Activated T-cell treated with anti-CD3 and anti-CD28 coated beads for 1 hour (primary cell): ENCODE measurements at regions not wholly inside any gene's neighbourhood (a gene's known extent, or its start where the extent isn't known, plus 50 kb on each side); places are given as distances from the start of the nearest gene placed in this dataset.

Source experiments
- DNase-seq: peaks from one replicate; pipeline ENCODE4 v3.0.0-alpha.2; 2020; ENCODE audit warnings: low read depth

GRCh38 chr1:29436181-29436785, 200.0 kb downstream of the PTPRU start:
- no peak for DNase-seq

DNA sequence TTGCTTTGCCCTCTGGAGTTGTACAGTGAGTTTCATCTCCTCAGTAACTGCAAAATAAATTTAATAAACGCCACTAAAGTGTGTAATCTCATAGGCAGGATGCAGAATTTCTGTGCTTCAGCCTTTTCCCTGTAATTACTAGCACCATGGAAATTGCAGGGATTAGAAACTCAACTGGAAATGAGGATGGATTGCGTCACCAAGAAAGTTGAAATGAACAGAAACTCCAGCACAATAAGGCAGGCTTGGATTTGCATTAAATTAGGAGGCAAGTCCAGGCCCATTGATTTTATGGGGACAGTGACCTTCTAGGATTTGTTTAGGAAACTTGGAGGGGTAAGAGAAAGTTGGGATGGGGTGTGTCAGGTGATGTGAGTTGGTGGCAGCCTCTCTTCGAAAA, 197.5 kb downstream of the PTPRU start:
- DNase-seq, result no peak

DNA sequence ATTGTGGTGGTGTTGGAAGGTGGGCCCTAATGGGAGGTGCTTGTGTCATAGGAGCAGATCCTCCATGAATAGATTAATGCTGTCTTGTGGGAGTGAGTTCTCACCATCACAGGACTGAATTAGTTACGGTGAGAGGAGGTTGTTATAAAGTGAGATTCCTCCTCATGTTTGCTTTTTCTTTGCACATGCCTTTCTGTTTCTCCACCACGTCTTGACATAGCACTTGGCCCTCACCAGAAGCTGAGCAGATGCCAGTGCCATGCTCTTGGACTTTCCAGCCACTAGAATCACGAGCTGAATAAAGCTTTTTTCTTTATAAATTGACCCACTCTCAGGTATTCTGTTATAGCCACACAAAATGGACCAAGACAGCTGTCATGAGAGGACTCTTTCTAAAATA, 194.8 kb downstream of the PTPRU start:
- DNase-seq, result no peak

GRCh38 chr1:29429656-29430055, 193.3 kb downstream of the PTPRU start:
- DNase-seq, result no peak

GRCh38 chr1:29428997-29429396, 192.7 kb downstream of the PTPRU start:
- no peak for DNase-seq

DNA sequence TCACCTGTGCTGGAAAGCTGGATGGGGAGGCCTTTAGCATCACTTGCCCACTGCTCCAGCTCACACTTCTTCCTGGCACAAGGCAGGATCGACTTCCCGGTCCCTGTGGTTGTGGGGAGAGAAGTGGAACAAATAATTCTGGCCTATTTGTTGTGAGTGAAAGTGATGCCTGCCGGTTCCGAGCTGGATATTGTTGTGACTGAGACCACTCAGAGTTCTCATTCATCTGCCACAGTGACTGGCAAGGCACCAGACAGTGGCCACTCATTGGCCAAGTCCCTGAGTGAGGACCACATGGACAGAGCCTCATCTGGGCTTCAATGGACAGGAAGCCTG, 191.9 kb downstream of the PTPRU start:
- no peak for DNase-seq

DNA sequence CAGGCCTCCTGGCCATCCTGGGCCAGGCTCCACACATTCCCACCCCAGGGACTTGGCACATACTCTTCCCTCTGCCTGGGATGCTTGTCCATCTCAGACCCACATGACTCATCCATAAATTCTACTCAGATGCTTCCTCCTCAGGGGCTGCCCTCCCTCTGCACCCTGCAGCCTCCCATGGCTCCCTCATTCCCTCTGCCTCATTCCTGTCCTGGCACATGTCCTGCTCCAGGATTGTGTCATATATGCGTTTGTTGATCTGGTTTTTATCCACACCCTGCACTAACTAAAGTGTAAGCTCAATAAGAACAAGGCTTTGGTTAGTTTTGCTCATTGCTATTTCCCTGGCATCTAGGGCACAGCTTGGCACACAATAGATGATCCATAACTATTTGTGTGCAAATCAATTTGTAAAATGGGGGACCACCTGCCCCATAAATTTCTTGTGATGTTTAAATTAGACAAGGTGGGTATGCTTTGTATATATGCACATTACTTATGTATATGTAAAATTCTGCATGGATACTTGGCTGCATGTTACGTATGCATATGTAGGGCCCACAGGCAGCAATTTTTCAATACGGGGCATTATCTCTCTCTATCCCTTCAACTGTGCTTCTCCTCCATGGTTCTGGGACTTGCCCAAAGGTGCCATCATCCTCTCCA, 191.4 kb downstream of the PTPRU start:
- DNase-seq, result no peak

DNA sequence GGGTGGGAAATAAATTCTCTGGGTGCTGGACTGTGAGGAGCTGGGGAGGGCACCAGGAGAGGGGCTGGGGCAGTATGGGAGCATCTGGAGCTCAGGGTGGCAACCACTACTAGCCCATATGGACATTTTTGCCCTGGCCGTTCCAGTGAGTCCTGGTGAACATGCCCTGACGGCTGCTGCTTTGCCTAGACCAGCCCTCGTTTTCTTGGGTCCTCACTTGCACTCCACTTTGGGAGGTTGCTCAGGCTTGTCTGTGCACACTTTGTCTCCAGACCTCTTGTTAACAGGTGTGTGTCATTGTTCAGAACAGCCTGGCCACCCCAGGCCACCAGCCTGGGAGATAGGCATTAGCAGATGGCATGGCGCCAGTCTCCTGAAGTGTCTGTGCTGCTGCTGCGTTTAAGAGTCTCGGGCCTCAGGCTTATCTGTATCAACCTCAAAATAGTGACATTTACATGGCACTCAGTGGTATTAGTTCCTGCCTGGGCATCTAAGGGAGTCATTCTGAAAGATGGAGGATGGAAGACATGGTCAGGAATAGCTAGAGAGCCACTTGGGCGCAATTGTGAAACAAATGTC, 190.5 kb downstream of the PTPRU start:
- DNase-seq, result no peak

GRCh38 chr1:29425631-29426030, 189.3 kb downstream of the PTPRU start:
- no peak for DNase-seq

GRCh38 chr1:29424266-29424665, 187.9 kb downstream of the PTPRU start:
- no peak for DNase-seq

GRCh38 chr1:29420202-29420601, 183.9 kb downstream of the PTPRU start:
- DNase-seq, result no peak

GRCh38 chr1:29417971-29418370, 181.6 kb downstream of the PTPRU start:
- no peak for DNase-seq

- DNase-seq, result no peak
Observed at GRCh38 chr1:29417147-29417858, 181.0 kb downstream of the PTPRU start.

GRCh38 chr1:29416267-29417146, 180.2 kb downstream of the PTPRU start:
- no peak for DNase-seq

- no peak for DNase-seq
Observed at GRCh38 chr1:29415861-29416260, 179.5 kb downstream of the PTPRU start.

- no peak for DNase-seq
Observed at GRCh38 chr1:29415156-29415830, 179.0 kb downstream of the PTPRU start.

DNA sequence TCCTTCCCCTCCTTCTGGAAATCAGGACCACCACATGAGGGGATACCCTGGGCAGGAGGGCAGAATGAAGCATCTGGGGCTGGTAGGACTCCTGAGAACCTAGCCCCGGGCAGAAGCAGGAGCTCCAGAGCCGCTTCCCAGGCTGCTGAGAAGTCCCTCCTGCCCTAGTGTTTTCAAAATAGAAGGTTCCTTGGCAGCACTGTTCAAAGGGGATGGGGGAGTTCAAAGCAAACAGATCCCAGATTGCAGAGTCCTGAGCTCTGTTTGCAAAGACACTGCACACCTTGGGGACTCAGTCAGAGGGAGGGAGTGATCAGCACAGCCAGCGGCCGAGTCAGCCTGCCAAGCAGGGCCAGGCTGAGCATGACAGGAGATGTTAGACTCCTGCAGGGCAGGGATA, 177.8 kb downstream of the PTPRU start:
- no peak for DNase-seq

GRCh38 chr1:29413661-29414060, 177.3 kb downstream of the PTPRU start:
- no peak for DNase-seq

DNA sequence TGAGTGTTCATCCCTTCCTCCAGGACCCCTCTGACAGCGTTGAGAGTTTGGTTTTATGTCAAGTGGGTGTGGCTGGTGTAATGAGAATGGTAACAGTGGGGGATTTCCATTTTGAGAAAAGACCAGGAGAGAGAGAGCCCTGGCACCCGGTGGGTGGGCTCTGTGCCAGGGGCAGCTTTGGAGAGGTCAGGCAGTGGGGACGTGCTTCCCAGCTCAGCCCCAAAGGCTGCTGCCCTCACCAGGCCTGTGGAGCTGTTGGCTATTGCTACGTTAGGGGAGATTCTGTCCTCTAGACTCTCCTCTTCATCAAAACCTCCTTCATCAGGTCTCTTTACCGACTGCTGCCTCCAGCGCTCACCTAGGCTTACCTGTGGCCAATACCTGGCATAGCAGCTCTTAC, 176.3 kb downstream of the PTPRU start:
- DNase-seq, result no peak

DNA sequence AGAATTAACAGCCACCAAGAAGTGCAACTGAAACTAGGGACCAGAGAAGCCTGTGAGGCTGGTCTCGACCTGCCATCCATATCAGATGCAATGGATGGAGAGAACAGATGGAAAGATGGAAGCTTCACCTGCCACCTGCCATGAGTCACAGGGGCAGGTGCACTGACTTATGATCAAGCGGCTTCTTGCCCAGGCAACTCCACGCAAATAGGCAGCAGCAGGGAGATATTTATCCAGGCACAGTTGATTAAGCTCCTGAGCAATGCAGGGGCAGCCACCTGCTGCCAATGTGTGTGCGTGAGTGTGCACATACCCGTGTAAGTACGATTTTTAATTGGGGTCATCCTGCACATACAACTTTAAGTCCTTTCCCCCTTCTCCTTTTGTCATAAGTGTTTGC, 174.2 kb downstream of the PTPRU start:
- DNase-seq, result no peak

GRCh38 chr1:29409616-29410015, 173.3 kb downstream of the PTPRU start:
- no peak for DNase-seq
